GM12874 (cell line): ENCODE measurements at regions not wholly inside any gene's neighbourhood (a gene's known extent, or its start where the extent isn't known, plus 50 kb on each side); places are given as distances from the start of the nearest gene placed in this dataset.

Source experiments
- TF ChIP-seq, protein P1 (sequence below): IDR thresholded peaks from 2 replicates; pipeline ENCODE4 v1.5.1; 2011; ENCODE audit warnings: low read depth, mild to moderate bottlenecking, control low read depth, low read length, moderate library complexity; ENCODE audit not compliant: insufficient read depth

DNA sequence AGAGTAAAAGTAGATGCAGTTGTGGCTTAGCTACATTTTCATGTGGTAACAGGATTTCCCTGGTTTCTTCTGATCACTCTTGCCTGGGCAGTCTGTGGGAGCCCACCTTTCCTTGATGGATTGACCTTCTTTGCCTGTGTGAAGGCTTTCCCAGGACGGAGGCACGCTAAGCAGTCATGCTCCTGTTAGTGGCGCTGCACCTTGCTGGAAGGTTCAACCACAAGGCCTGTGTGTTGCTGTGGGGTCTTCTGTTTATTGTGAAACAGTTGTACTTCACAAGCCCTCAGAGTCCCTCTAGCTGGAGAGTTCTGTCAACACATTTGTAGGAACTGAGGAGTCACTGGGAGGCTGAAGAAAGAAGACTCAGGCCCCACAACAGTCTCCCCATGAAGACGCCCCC, 402.0 kb downstream of the IRX1 start:
- TF ChIP-seq, protein P1, sequence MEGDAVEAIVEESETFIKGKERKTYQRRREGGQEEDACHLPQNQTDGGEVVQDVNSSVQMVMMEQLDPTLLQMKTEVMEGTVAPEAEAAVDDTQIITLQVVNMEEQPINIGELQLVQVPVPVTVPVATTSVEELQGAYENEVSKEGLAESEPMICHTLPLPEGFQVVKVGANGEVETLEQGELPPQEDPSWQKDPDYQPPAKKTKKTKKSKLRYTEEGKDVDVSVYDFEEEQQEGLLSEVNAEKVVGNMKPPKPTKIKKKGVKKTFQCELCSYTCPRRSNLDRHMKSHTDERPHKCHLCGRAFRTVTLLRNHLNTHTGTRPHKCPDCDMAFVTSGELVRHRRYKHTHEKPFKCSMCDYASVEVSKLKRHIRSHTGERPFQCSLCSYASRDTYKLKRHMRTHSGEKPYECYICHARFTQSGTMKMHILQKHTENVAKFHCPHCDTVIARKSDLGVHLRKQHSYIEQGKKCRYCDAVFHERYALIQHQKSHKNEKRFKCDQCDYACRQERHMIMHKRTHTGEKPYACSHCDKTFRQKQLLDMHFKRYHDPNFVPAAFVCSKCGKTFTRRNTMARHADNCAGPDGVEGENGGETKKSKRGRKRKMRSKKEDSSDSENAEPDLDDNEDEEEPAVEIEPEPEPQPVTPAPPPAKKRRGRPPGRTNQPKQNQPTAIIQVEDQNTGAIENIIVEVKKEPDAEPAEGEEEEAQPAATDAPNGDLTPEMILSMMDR = no peak

DNA sequence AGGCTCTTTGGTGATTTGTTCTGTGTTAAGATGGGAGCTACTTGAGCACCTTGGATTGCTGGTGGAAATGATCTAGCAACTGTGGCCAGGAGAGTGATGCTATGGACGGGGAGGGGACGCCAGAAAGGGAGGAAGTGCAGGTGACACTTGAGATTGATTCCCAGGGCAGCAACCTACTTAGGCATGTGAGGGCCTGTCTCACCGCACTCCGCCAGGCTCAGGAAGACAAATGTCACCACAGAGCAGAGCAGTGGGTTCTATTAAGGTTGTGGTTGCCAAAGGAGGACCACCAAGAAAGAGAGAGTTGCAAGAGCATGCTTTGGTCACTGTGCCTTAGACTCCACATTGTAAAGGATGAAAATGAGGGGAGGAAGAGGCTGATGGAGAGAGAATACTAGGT, 404.3 kb downstream of the IRX1 start:
- TF ChIP-seq, protein P1 = no peak

DNA sequence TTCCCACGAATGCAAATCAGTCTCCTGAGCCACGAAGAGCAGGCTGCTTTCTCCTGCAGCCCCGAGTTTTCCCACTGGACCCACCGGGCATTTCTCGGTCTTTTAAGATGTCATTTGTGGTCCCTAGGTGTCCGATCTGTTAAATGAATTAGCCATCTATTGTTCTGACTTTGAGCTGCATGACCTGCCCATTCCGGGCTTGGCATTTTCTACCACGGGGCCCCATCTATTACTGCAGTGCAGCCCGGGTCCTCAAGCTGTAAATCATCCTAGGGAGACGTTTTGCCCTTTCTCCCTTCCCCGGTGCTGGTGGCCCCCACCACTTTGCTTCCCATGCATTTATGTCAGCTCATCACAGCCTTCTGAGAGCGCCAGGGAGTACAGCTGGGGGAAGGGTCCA, 405.4 kb downstream of the IRX1 start:
- TF ChIP-seq, protein P1 = no peak

DNA sequence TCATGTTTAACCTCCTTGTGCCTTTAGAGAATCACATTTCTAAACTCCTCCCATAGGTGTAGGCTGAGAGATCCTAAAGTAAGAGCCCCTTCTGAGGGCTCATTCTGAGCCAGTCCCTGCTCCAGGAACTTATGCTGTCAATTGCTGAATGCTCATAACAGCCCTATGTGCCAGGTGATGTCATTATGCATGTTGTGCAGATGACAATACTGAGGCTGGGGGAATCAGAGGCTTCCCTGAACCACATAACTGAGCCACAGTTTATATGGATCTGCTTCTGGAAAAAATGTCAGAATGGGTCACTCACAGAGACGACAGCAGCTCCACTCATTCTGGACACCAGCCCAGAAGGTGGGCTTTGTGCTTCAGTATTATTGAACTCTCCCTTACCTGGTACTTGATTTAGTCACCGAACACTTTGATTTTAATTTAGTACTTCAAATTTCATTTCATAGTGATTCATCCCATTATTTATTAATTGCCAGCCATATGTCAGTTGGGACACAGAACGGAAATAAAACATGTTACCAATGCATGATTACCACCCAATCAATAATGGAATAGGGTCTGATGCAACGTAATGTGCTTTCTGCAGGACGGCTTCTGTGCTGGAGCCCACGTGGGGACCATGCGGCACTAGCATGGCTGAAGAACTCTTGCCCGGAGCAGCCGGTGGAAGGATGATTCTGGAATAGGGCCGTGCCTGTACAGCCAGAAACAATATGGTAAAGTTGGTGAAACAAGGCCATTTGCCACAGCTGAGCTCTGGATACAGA, 406.3 kb downstream of the IRX1 start:
- TF ChIP-seq, protein P1 = no peak

DNA sequence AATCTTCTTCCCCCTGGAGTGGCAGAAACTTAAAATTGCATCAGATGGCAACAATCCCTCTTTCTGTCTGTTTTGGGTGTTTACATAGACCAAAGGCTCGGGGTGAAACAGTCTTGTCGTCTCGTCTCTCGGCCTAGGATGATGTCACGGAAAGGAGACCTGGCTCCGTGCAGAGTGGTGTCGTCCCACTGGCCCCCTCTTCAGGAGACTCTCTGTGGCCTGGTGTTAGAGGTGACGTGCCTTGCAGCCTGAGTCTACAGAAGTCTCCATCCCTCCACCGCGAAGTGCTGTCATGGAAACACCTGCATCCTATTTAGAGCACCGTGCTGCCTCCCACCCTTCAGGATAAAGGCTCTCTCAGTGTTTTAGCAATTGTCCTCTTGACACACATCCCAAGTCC, 409.7 kb downstream of the IRX1 start:
- TF ChIP-seq, protein P1 = no peak

DNA sequence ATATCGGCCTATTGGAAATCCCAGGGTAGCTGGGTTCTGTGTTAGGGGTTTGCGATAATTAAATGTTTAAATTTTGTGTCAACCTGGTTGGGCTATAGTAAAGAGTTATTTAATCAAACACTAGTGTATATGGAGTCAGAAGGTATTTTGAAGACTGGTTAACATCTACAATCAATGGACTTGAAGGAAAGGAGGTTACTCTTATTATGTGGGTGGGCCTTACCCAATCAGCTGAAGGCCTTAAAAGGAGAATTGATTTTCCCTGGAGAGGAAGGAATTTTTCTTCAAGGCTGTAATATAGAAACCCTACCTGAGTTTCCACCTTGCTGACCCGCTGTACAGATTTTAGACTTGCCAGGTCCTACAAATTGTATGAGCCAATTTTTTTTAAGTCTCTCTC, 411.4 kb downstream of the IRX1 start:
- TF ChIP-seq, protein P1 = no peak

DNA sequence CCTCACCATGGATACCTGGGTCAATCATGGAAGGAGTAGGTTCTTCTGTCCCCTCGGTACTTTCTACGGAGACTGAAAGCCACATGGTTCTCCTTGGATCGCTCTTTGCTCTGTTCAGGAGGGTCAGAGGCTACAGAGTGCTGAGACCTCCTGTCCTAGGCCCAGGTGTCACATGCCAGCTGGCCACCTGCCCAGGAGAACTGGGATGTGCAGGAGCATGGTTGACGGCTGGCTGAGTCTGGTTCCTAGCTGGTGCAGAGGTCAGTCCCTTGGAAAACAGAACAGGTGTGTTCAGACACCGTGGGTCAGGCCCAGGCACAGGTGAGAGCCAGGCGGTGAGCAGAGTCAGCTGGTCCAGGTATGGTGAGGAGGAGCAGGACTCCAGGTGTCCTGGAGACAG, 416.3 kb downstream of the IRX1 start:
- TF ChIP-seq, protein P1 = no peak
